Mucosa of rectum (tissue), 2 donors: ENCODE measurements at regions not wholly inside any gene's neighbourhood (a gene's known extent, or its start where the extent isn't known, plus 50 kb on each side); places are given as distances from the start of the nearest gene placed in this dataset.
"Not testable (repeated sequence)": the region's sequence is repeated elsewhere in the genome, so short reads cannot be mapped to it uniquely, and the experiment has no call there.

Source experiments
- H3K27ac ChIP-seq, 2 donors: one replicate each; pipeline ENCODE4 v1.7.0; 2013; ENCODE audit warnings: inconsistent platforms in 2 of 2, low read depth in 2 of 2, low read length in 2 of 2
- H3K27me3 ChIP-seq, 2 donors: one replicate each; pipeline ENCODE4 v1.7.0; 2013; ENCODE audit warnings: low read length in 2 of 2; ENCODE audit not compliant: control insufficient read depth in 2 of 2, insufficient read depth in 2 of 2
- H3K36me3 ChIP-seq, 2 donors: one replicate each; pipeline ENCODE4 v1.7.0; 2013; ENCODE audit warnings: low read length in 2 of 2; ENCODE audit not compliant: control insufficient read depth in 2 of 2, insufficient read depth in 2 of 2
- H3K4me1 ChIP-seq, 2 donors: one replicate each; pipeline ENCODE4 v1.7.0; 2013; ENCODE audit warnings: low read length in 2 of 2, mild to moderate bottlenecking in 1 of 2; ENCODE audit not compliant: control insufficient read depth in 2 of 2, insufficient read depth in 2 of 2
- H3K4me3 ChIP-seq, 2 donors: one replicate each; pipeline ENCODE4 v1.7.0; 2013; ENCODE audit warnings: low read length in 2 of 2
- H3K9ac ChIP-seq, 2 donors: one replicate each; pipeline ENCODE4 v1.7.0; 2013; ENCODE audit warnings: low read length in 2 of 2, low read depth in 1 of 2, mild to moderate bottlenecking in 1 of 2
- H3K9me3 ChIP-seq, 2 donors: one replicate each; pipeline ENCODE4 v1.7.0; 2013; ENCODE audit warnings: low read length in 2 of 2; ENCODE audit not compliant: control insufficient read depth in 2 of 2
- donor health status: healthy.
- donor health status: Normal muscosa, but diverticular disease.

DNA sequence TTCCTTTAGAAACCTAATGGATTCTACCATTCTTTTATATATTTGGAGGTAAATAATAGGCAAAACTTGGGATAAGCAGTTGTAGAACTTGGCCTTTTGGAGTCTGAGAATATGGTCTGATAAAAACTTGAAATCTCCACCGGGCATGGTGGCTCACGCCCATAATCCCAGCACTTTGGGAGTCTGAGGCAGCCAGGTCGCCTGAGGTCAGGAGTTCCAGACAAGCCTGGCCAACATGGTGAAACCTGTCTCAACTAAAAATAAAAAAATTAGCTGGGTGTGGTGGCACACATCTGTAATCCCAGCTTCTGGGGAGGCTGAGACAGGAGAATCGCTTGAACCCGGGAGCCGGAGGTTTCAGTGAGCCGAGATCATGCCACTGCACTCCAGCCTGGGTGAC lies 231.3 kb upstream of the LRP1B start:
- not testable (repeated sequence) for H3K9me3 ChIP-seq, H3K36me3 ChIP-seq, H3K4me1 ChIP-seq, H3K27me3 ChIP-seq, H3K27ac ChIP-seq, H3K9ac ChIP-seq, H3K4me3 ChIP-seq

DNA sequence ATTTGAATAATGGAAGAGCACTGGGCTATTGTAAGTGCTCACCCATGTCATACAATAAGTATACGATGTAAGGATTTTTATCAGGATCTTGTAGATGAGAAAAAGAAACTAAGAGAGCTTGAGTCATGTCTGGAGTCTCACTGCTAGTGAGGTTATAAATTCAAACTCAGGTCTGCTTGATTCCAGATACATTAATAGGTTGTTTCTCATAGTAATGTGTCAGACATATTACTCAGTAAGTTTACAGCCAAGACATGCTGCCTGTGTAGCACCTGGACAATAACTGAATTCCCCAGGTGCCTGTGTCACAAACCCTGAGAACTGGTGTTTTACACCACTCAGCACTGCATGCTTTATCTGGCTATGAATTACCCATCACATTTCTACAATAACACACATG lies 216.9 kb upstream of the LRP1B start:
- no peaks in the 10 kb centered on the region for H3K27me3 ChIP-seq
- H3K9ac ChIP-seq, result no peak overlapping the region
- no peaks in the 10 kb centered on the region for H3K36me3 ChIP-seq
- H3K4me1 ChIP-seq, result no peaks in the 10 kb centered on the region
- H3K9me3 ChIP-seq, result no peaks in the 10 kb centered on the region
- H3K4me3 ChIP-seq, result no peak overlapping the region
- H3K27ac ChIP-seq, result no peak overlapping the region

DNA sequence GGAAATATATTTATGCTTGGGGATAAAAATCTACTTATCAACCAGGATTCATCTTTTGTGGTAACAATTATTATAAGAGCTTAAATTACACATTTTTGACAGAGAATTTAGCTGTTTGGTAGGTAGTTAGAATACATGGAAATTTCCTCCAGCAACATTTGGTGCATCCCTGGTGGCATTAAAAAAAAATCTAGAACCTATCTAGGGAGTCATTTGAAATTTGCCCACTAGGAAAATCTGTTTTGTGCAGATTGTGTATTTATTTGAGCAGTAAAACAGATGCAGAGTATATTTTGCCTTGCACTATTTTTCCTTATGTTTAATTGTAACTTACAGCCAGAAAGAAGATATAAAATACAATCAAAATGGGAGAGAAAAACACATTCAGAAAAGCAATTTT lies 208.4 kb upstream of the LRP1B start:
- Histone ChIP-seq H3K4me1 (no peaks in the 10 kb centered on the region), H3K9me3 (no peaks in the 10 kb centered on the region), H3K36me3 (no peaks in the 10 kb centered on the region), H3K27me3 (no peaks in the 10 kb centered on the region), H3K27ac (no peak overlapping the region), H3K9ac (no peak overlapping the region), H3K4me3 (no peak overlapping the region)

DNA sequence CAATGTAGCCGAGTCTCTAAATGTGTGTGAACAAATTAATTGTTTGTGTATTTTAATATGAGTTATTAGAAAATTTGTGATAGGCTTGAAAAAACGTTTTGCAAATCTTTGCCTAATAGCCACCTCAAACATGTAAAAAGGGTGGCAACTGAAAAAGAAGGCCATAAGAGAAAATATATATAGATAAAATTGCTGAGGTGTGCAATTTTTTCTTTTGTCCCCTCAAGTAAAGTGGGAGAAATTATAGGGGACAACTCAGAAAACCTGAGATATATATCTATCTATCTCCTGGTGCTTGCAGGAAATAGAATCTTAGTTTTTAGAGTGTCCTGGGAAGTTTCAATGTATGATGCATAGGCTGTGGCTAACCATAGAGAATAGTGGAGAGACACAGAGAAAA lies 201.4 kb upstream of the LRP1B start:
- no peaks in the 10 kb centered on the region for H3K36me3 ChIP-seq
- no peaks in the 10 kb centered on the region for H3K9me3 ChIP-seq
- no peaks in the 10 kb centered on the region for H3K27me3 ChIP-seq
- H3K9ac ChIP-seq, result no peak overlapping the region
- H3K4me3 ChIP-seq, result no peak overlapping the region
- no peak overlapping the region for H3K27ac ChIP-seq
- H3K4me1 ChIP-seq, result no peaks in the 10 kb centered on the region

DNA sequence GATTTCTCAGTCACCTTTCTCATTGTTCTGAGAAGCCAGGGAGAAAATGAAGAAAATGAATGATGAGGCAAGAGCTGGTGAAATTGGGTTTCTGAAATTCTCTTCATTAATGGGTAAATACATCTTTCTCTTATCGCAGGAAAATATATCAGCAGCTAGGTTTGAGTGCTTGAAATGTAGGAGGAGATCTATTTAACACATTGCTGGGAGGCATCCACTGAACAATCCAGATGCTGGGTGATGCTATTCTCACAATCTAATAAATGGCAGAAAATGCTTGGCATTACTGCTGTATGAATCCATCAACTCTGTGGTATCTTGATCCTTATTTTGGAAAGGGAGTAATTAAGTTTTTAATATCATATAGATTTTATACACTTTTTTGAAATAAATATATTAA lies 199.6 kb upstream of the LRP1B start:
- no peak overlapping the region for H3K4me3 ChIP-seq
- H3K27ac ChIP-seq, result no peak overlapping the region
- no peaks in the 10 kb centered on the region for H3K4me1 ChIP-seq
- no peak overlapping the region for H3K9ac ChIP-seq
- H3K9me3 ChIP-seq, result no peaks in the 10 kb centered on the region
- H3K36me3 ChIP-seq, result no peaks in the 10 kb centered on the region
- H3K27me3 ChIP-seq, result no peaks in the 10 kb centered on the region

DNA sequence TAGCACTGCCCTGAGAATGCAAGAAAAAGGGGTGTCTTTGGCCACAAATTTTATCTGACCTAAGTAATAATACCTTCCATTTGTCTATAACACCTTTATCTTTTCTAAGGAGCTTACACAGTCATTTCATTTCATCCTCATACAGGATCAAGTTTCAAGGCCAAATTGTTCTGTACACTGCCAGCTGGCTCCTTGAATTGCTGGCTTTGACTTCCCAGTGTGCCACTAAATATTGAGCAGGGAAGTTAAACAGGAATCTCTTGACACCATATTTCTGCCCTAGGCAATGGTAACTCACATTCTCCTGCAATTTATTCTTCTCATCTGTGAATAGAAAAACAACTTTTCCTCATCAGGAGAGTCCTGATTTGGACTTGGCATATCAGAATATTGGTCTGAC lies 195.1 kb upstream of the LRP1B start:
- Histone ChIP-seq H3K36me3 (no peaks in the 10 kb centered on the region), H3K4me1 (no peaks in the 10 kb centered on the region)

DNA sequence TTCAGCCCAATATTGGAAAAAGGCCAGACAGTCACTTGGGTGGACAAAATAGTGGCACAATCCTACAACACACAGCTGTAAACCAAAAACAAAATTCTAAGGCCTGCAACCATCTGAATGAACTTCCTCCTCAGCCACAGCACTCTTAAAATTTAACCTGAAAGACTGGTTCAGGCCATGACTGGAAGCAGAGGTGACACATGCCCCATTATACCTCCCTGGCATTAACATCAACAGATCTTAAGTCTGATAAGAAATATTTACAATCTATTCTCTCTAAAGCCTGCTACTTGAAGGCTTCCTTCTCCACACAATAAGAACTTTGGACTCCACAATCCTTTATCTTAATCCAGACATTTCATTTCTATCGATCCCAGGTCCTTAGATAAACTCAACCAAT lies 192.4 kb upstream of the LRP1B start:
- Histone ChIP-seq H3K27ac (no peak overlapping the region), H3K27me3 (no peaks in the 10 kb centered on the region), H3K9me3 (no peaks in the 10 kb centered on the region), H3K4me3 (no peak overlapping the region), H3K4me1 (no peaks in the 10 kb centered on the region), H3K36me3 (no peaks in the 10 kb centered on the region), H3K9ac (no peak overlapping the region)

More for the DNA sequence above, 195.1 kb upstream of the LRP1B start:
- Histone ChIP-seq H3K27ac (no peak overlapping the region), H3K9ac (no peak overlapping the region), H3K4me3 (no peak overlapping the region), H3K9me3 (no peaks in the 10 kb centered on the region), H3K27me3 (no peaks in the 10 kb centered on the region)

DNA sequence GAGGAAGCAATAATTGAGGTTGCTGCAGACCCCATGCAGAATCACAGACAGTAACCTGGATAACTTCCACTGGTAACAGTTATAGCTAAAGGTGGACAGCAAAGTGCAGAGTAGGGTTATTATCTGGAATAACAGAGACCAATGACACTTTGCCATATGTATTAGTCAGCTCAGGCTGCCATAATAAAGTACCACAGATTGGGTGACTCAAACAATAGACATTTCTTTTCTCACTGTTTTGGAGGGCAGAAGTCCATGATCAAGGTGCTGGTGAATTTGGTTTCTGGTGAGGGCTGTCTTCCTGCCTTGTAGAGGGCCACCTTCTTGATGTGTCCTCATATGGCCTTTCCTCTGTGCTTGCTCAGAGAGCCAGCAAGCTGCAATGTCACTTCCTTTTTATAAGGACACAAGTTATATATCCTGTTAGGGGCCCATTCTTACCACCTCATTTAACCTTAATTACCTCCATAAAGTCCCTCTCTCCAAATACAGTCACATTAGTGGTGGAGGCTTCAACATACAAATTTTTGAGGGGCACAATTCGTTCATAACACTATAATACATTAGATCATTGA lies 191.0 kb upstream of the LRP1B start:
- no peak overlapping the region for H3K9ac ChIP-seq
- H3K4me3 ChIP-seq, result no peak overlapping the region
- H3K27ac ChIP-seq, result no peak overlapping the region
- H3K9me3 ChIP-seq, result no peaks in the 10 kb centered on the region
- no peaks in the 10 kb centered on the region for H3K36me3 ChIP-seq
- no peaks in the 10 kb centered on the region for H3K4me1 ChIP-seq
- H3K27me3 ChIP-seq, result no peaks in the 10 kb centered on the region

DNA sequence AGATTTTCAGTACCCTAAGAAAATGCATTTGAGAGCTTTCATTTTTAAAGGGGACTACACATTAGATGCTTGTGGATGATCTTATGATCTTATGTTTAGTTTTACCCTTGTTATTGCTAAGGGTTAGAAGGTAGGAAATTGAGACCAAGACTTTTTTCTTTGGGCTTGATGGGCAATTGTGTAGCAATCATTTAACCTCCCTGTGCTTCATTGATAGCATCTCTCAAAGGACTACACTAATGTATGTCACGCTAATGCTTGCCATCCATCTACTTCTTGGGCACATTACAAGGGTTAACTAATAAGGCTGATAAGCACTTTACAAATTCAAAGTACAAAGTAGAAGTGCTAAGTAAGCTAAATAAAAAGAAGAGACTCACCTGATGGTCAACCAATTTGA lies 189.3 kb upstream of the LRP1B start:
- no peak overlapping the region for H3K27ac ChIP-seq
- H3K9ac ChIP-seq, result no peak overlapping the region
- no peaks in the 10 kb centered on the region for H3K9me3 ChIP-seq
- no peaks in the 10 kb centered on the region for H3K36me3 ChIP-seq
- H3K4me3 ChIP-seq, result no peak overlapping the region
- H3K27me3 ChIP-seq, result no peaks in the 10 kb centered on the region
- H3K4me1 ChIP-seq, result no peaks in the 10 kb centered on the region

DNA sequence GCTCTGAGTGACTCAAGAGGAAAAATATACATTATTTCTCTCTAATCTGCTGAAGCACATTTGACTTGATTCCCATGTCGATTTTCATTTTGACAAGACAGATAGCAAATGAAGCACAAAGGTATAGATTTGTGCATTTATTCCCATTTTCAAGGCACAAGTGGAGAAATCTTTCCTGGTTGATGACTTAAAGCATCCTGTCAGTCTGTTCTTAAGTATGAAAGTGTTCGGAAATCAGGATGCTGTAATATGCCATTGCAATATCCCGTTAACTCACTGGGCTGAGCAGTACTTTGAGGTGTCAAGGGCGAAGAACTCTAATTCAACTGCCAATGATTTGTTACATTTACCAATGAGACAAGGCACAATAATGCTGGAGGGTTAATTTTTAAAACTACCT lies 185.2 kb upstream of the LRP1B start:
- Histone ChIP-seq H3K9ac (no peak overlapping the region), H3K9me3 (no peaks in the 10 kb centered on the region), H3K36me3 (no peaks in the 10 kb centered on the region)

DNA sequence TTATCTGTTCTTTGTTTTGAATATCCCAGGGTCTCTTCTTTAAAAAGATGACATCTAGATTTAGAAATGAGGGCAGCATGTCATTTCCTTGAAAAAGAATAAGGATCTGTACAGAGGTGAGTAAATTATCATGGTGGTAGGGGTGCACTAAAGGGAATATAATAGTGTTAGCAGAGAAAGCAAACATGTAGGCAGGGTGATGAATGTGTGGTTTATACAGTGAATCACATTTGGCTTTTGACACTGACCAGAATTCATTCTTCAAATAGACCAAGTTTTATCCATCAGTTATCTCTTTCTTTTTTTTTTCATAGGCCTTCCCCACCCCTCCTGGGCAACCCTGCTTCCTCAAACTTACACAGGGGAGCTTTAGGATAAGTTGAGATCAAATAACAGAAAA lies 184.5 kb upstream of the LRP1B start:
- H3K36me3 ChIP-seq, result no peaks in the 10 kb centered on the region
- H3K4me3 ChIP-seq, result no peak overlapping the region
- H3K9me3 ChIP-seq, result peaks cover 0 to 2% of the 10 kb centered on the region in 2 donors
- no peaks in the 10 kb centered on the region for H3K27me3 ChIP-seq
- no peaks in the 10 kb centered on the region for H3K4me1 ChIP-seq
- H3K9ac ChIP-seq, result no peak overlapping the region
- H3K27ac ChIP-seq, result no peak overlapping the region

More for the DNA sequence above, 185.2 kb upstream of the LRP1B start:
- H3K4me1 ChIP-seq, result no peaks in the 10 kb centered on the region
- no peak overlapping the region for H3K4me3 ChIP-seq
- H3K27ac ChIP-seq, result no peak overlapping the region
- no peaks in the 10 kb centered on the region for H3K27me3 ChIP-seq
